ENCODE measurements at regions not wholly inside any gene's neighbourhood (a gene's known extent, or its start where the extent isn't known, plus 50 kb on each side); places are given as distances from the start of the nearest gene placed in this dataset.

DNA sequence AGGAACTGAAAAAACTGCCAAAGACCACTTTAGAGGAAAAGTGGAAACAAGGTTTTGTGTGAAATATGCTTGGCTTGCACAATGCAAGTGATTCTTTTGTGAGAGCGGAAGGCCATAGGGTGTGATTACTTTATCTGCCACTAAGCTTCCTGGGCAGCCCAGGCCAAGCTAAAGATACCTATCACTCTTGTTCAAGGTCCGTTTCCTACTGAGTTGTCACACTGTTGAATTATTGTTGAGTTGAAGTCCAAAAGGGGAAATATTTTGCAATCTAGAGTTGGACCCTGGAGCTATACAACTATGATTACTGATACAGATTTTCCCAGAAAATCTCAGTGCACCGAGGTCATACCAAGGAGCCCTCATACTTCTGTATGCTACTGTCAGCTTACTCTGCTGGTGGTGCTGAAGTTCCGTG is 72.7 kb upstream of the CTAGE1 start:
- H3K23ac ChIP-seq (ENCODE audit: low read depth, low read length, poor library complexity): no peak overlapping the region
- H3K36me3 ChIP-seq (replicated peaks in 1 of 2; ENCODE audit: control insufficient read depth in 2 of 2, insufficient read depth in 2 of 2, low read length in 2 of 2): no peaks in the 10 kb centered on the region
- H2AK5ac ChIP-seq (ENCODE audit: low read depth, low read length): no peak overlapping the region
- H3K79me1 ChIP-seq (ENCODE audit: low read depth, low read length): no peaks in the 10 kb centered on the region
- H4K91ac ChIP-seq (ENCODE audit: low read depth, low read length, poor library complexity): no peak overlapping the region
- H2BK15ac ChIP-seq (ENCODE audit: low read length): no peak overlapping the region
- DNase-seq (ENCODE audit: low spot score): no peak
- H3K14ac ChIP-seq (ENCODE audit: low read length): no peak overlapping the region
- H2BK120ac ChIP-seq (ENCODE audit: low read depth, low read length): no peak overlapping the region
- no peak overlapping the region for H3K4me2 ChIP-seq (ENCODE audit: insufficient read depth, low read length, poor library complexity, severe bottlenecking)
- no peak overlapping the region for H3K27ac ChIP-seq (replicated peaks; ENCODE audit: low read length)
- H4K8ac ChIP-seq (ENCODE audit: low read depth, low read length): no peak overlapping the region
- no peak overlapping the region for H2AFZ ChIP-seq (ENCODE audit: low read length)
- H2BK5ac ChIP-seq (ENCODE audit: low read length): no peak overlapping the region
- H3K4ac ChIP-seq (ENCODE audit: low read length): no peak overlapping the region
- H3K4me3 ChIP-seq (ENCODE audit: low read length in 2 of 2): no peak overlapping the region
- H2BK12ac ChIP-seq (ENCODE audit: low read length): no peak overlapping the region
- no peaks in the 10 kb centered on the region for H3K9me3 ChIP-seq (replicated peaks in 1 of 2; ENCODE audit: control insufficient read depth in 2 of 2, insufficient read depth in 1 of 2, low read depth in 1 of 2, low read length in 2 of 2)
- no peak overlapping the region for H3K18ac ChIP-seq (ENCODE audit: low read length)
- no peaks in the 10 kb centered on the region for H3K27me3 ChIP-seq (ENCODE audit: control insufficient read depth in 3 of 3, insufficient read depth in 3 of 3, low read depth in 1 of 3, low read length in 3 of 3)
- no CpG with 5 or more reads among the region's 4 CpGs for WGBS, 2 donors (ENCODE audit: extremely low coverage in 2 of 2, insufficient read length in 2 of 2, insufficient replicate concordance in 1 of 2)
- H3K4me1 ChIP-seq (ENCODE audit: control insufficient read depth in 2 of 2, insufficient read depth in 1 of 2, low read depth in 1 of 2, low read length in 2 of 2): peaks cover 0 to 1% of the 10 kb centered on the region in 2 donors
- H3K9ac ChIP-seq (ENCODE audit: low read depth, low read length, poor library complexity): no peak overlapping the region

DNA sequence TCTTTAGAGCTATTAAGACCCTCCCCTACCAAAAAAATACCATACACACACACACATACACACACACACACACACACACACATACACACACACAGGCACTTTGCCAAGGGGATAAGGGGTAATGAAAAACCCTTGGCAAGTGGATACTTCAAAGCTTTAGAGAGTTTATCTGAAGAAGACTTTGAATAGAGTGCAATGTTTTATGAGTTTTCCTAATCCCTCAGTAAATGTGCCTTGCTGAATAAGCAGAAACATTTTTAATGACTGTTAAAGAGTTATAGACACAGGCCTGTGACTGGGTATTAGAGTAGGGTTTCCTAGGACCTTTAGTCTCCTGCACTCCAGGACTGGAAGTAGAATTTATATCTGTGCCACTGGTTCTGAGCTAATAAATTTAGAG is 75.5 kb upstream of the CTAGE1 start:
- no peak overlapping the region for H3K23ac ChIP-seq (ENCODE audit: low read depth, low read length, poor library complexity)
- no peak overlapping the region for H2AK5ac ChIP-seq (ENCODE audit: low read depth, low read length)
- no peak overlapping the region for H2AFZ ChIP-seq (ENCODE audit: low read length)
- H2BK12ac ChIP-seq (ENCODE audit: low read length): no peak overlapping the region
- H3K9ac ChIP-seq (ENCODE audit: low read depth, low read length, poor library complexity): no peak overlapping the region
- H3K4ac ChIP-seq (ENCODE audit: low read length): no peak overlapping the region
- H3K4me2 ChIP-seq (ENCODE audit: insufficient read depth, low read length, poor library complexity, severe bottlenecking): no peak overlapping the region
- peaks cover 0 to 1% of the 10 kb centered on the region in 2 donors for H3K4me1 ChIP-seq (ENCODE audit: control insufficient read depth in 2 of 2, insufficient read depth in 1 of 2, low read depth in 1 of 2, low read length in 2 of 2)
- H3K9me3 ChIP-seq (replicated peaks in 1 of 2; ENCODE audit: control insufficient read depth in 2 of 2, insufficient read depth in 1 of 2, low read depth in 1 of 2, low read length in 2 of 2): no peaks in the 10 kb centered on the region
- no peaks in the 10 kb centered on the region for H3K79me1 ChIP-seq (ENCODE audit: low read depth, low read length)
- no peak overlapping the region for H4K91ac ChIP-seq (ENCODE audit: low read depth, low read length, poor library complexity)
- no peak overlapping the region for H4K8ac ChIP-seq (ENCODE audit: low read depth, low read length)
- H2BK15ac ChIP-seq (ENCODE audit: low read length): no peak overlapping the region
- no peak overlapping the region for H3K18ac ChIP-seq (ENCODE audit: low read length)
- DNase-seq (ENCODE audit: low spot score): no peak
- no peak overlapping the region for H3K14ac ChIP-seq (ENCODE audit: low read length)
- no peaks in the 10 kb centered on the region for H3K27me3 ChIP-seq (ENCODE audit: control insufficient read depth in 3 of 3, insufficient read depth in 3 of 3, low read depth in 1 of 3, low read length in 3 of 3)
- no peaks in the 10 kb centered on the region for H3K36me3 ChIP-seq (replicated peaks in 1 of 2; ENCODE audit: control insufficient read depth in 2 of 2, insufficient read depth in 2 of 2, low read length in 2 of 2)
- no peak overlapping the region for H2BK120ac ChIP-seq (ENCODE audit: low read depth, low read length)
- no peak overlapping the region for H2BK5ac ChIP-seq (ENCODE audit: low read length)
- no peak overlapping the region for H3K27ac ChIP-seq (replicated peaks; ENCODE audit: low read length)
- no peak overlapping the region for H3K4me3 ChIP-seq (ENCODE audit: low read length in 2 of 2)

DNA sequence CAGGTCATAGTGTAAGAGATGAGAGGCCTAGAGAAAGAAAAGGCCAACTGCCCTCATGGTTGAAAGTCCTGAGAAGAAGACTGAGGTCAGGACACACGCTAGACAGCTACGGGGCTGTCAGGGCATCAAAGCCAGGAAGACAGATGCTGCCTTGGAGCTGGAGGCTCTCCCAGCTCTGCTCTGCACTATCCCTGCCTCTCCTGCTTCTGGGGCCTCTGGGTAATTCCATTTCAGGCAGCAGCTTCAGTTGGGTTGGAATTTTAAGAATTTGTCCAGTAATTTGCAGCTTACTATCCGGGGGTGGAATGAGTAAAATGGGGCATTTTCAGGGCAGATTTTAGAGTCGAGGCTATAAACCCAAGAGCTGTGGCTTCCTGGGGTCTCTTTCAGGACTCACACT is 76.2 kb upstream of the CTAGE1 start:
- Histone ChIP-seq H3K4me1 (ENCODE audit: control insufficient read depth in 2 of 2, insufficient read depth in 1 of 2, low read depth in 1 of 2, low read length in 2 of 2) (peaks cover 0 to 1% of the 10 kb centered on the region in 2 donors), H3K27me3 (ENCODE audit: control insufficient read depth in 3 of 3, insufficient read depth in 3 of 3, low read depth in 1 of 3, low read length in 3 of 3) (no peaks in the 10 kb centered on the region), H3K4me2 (ENCODE audit: insufficient read depth, low read length, poor library complexity, severe bottlenecking) (no peak overlapping the region), H4K8ac (ENCODE audit: low read depth, low read length) (no peak overlapping the region), H3K14ac (ENCODE audit: low read length) (no peak overlapping the region), H2BK120ac (ENCODE audit: low read depth, low read length) (no peak overlapping the region), H4K91ac (ENCODE audit: low read depth, low read length, poor library complexity) (no peak overlapping the region), H3K4ac (ENCODE audit: low read length) (no peak overlapping the region), H2BK12ac (ENCODE audit: low read length) (no peak overlapping the region), H3K9ac (ENCODE audit: low read depth, low read length, poor library complexity) (no peak overlapping the region), H3K36me3 (replicated peaks in 1 of 2; ENCODE audit: control insufficient read depth in 2 of 2, insufficient read depth in 2 of 2, low read length in 2 of 2) (no peaks in the 10 kb centered on the region), H3K4me3 (ENCODE audit: low read length in 2 of 2) (no peak overlapping the region), H2AFZ (ENCODE audit: low read length) (no peak overlapping the region), H3K18ac (ENCODE audit: low read length) (no peak overlapping the region), H3K27ac (replicated peaks; ENCODE audit: low read length) (no peak overlapping the region), H3K23ac (ENCODE audit: low read depth, low read length, poor library complexity) (no peak overlapping the region), H2BK15ac (ENCODE audit: low read length) (no peak overlapping the region), H2AK5ac (ENCODE audit: low read depth, low read length) (no peak overlapping the region), H2BK5ac (ENCODE audit: low read length) (no peak overlapping the region), H3K9me3 (replicated peaks in 1 of 2; ENCODE audit: control insufficient read depth in 2 of 2, insufficient read depth in 1 of 2, low read depth in 1 of 2, low read length in 2 of 2) (no peaks in the 10 kb centered on the region), H3K79me1 (ENCODE audit: low read depth, low read length) (no peaks in the 10 kb centered on the region)
- no peak for DNase-seq (ENCODE audit: low spot score)
- WGBS, 2 donors (ENCODE audit: extremely low coverage in 2 of 2, insufficient read length in 2 of 2, insufficient replicate concordance in 1 of 2): no CpG with 5 or more reads among the region's 4 CpGs

DNA sequence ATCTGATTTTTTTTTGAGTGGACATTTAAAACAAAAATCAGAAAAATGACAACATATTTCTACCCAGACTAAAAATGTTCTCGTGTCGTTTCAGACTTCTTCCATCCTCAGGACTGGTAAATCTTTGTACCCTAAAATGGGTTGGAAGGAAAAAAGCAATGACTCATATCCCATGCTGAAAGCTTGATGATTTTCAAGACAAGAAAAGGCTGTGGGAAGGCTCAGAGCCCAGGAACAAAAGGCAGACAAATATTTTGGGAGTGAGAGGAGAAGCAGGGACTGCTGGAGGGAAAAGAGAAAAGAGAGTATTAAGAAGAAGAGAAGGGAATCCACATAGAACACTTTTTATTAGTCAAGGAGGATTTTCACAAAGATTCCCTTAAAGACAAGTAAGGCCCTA is 77.1 kb upstream of the CTAGE1 start:
- H3K9me3 ChIP-seq (replicated peaks in 1 of 2; ENCODE audit: control insufficient read depth in 2 of 2, insufficient read depth in 1 of 2, low read depth in 1 of 2, low read length in 2 of 2): no peaks in the 10 kb centered on the region

More for the DNA sequence above, 77.1 kb upstream of the CTAGE1 start:
- Histone ChIP-seq H3K36me3 (replicated peaks in 1 of 2; ENCODE audit: control insufficient read depth in 2 of 2, insufficient read depth in 2 of 2, low read length in 2 of 2) (no peaks in the 10 kb centered on the region), H3K18ac (ENCODE audit: low read length) (no peak overlapping the region), H3K4me2 (ENCODE audit: insufficient read depth, low read length, poor library complexity, severe bottlenecking) (no peak overlapping the region), H3K9ac (ENCODE audit: low read depth, low read length, poor library complexity) (no peak overlapping the region), H3K27me3 (ENCODE audit: control insufficient read depth in 3 of 3, insufficient read depth in 3 of 3, low read depth in 1 of 3, low read length in 3 of 3) (no peaks in the 10 kb centered on the region), H3K14ac (ENCODE audit: low read length) (no peak overlapping the region), H3K4me3 (ENCODE audit: low read length in 2 of 2) (no peak overlapping the region), H2AFZ (ENCODE audit: low read length) (no peak overlapping the region), H2BK120ac (ENCODE audit: low read depth, low read length) (no peak overlapping the region), H2AK5ac (ENCODE audit: low read depth, low read length) (no peak overlapping the region), H3K27ac (replicated peaks; ENCODE audit: low read length) (no peak overlapping the region), H3K4ac (ENCODE audit: low read length) (no peak overlapping the region), H4K8ac (ENCODE audit: low read depth, low read length) (no peak overlapping the region), H2BK12ac (ENCODE audit: low read length) (no peak overlapping the region), H3K79me1 (ENCODE audit: low read depth, low read length) (no peaks in the 10 kb centered on the region), H4K91ac (ENCODE audit: low read depth, low read length, poor library complexity) (no peak overlapping the region), H3K4me1 (ENCODE audit: control insufficient read depth in 2 of 2, insufficient read depth in 1 of 2, low read depth in 1 of 2, low read length in 2 of 2) (peaks cover 0 to 1% of the 10 kb centered on the region in 2 donors), H2BK5ac (ENCODE audit: low read length) (no peak overlapping the region), H2BK15ac (ENCODE audit: low read length) (no peak overlapping the region), H3K23ac (ENCODE audit: low read depth, low read length, poor library complexity) (no peak overlapping the region)
- no peak for DNase-seq (ENCODE audit: low spot score)
- no CpG with 5 or more reads among the region's 2 CpGs for WGBS, 2 donors (ENCODE audit: extremely low coverage in 2 of 2, insufficient read length in 2 of 2, insufficient replicate concordance in 1 of 2)

Measured in neuronal stem cell (in vitro differentiated cells).